IPS DF 6.9 (cell line): ENCODE measurements at regions not wholly inside any gene's neighbourhood (a gene's known extent, or its start where the extent isn't known, plus 50 kb on each side); places are given as distances from the start of the nearest gene placed in this dataset.

Source experiments
- DNase-seq: peaks from one replicate; pipeline ENCODE4 v3.0.0-alpha.2; 2013; ENCODE audit warnings: low read depth, low spot score
- H3K27ac ChIP-seq: one replicate; pipeline ENCODE4 v1.5.1; 2013; ENCODE audit warnings: low read length, control low read depth
- H3K27me3 ChIP-seq: 2 replicates; pipeline ENCODE4 v1.6.1; 2013; ENCODE audit warnings: mild to moderate bottlenecking, low read length; ENCODE audit not compliant: control insufficient read depth, insufficient read depth
- H3K36me3 ChIP-seq: 2 replicates; pipeline ENCODE4 v1.6.1; 2013; ENCODE audit warnings: low read length; ENCODE audit not compliant: control insufficient read depth, insufficient read depth
- H3K4me1 ChIP-seq: 2 replicates; pipeline ENCODE4 v1.6.1; 2013; ENCODE audit warnings: low read length; ENCODE audit not compliant: control insufficient read depth, insufficient read depth
- H3K4me3 ChIP-seq: 2 replicates; pipeline ENCODE4 v1.5.1; 2013; ENCODE audit warnings: mild to moderate bottlenecking, low read length
- H3K9me3 ChIP-seq: 2 replicates; pipeline ENCODE4 v1.6.1; 2013; ENCODE audit warnings: low read length, inconsistent platforms; ENCODE audit not compliant: control insufficient read depth, insufficient read depth
- WGBS: extraction: QIAGEN DNeasy Blood & Tissue Kit; methylation state at CpG from one replicate; pipeline ENCODE4 v1.1.7; 2013; ENCODE audit warnings: mixed read lengths, missing lambda C conversion rate; ENCODE audit not compliant: insufficient read length, insufficient coverage; 5-methylcytosine and 5-hydroxymethylcytosine counted together

DNA sequence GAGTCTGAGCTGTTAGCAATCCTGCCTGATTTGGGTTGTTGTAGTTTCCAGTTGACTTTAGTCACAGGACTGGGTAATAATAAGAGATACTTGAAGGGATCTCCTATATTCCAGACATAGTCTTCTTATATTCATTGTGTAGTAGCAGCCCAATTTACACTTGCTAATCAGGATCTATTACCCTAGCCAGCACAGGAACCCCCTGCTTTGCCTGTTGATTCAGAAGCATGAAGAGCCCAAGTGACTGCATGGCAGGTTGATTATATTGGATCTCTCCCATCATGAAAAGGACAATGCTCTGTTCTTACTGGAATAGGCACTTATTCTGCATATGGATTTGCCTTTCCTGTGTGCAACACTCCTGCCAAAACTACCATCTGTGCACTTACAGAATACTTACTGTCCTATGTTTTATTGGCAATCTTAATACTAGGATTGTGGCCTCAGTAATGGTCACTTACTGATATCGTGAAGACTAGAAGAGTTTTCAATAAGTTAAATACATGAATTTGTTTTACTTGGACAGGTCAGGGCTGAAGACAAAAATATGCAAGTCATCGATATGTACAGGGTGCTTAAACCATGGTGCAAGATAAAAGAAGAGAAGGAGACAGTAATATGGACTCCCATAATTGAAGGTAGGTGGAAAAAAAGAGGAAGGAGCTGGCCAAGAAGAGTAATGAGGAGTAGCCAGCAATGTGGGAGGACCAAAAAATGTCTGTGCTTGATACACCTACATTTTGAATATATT lies 304.1 kb downstream of the MCTP2 start:
- Histone ChIP-seq H3K4me1 (no peaks in the 10 kb centered on the region), H3K27me3 (no peaks in the 10 kb centered on the region), H3K27ac (no peak overlapping the region), H3K36me3 (no peaks in the 10 kb centered on the region), H3K9me3 (no peaks in the 10 kb centered on the region), H3K4me3 (no peak overlapping the region)
- DNase-seq, result no peak
- no CpG with 5 or more reads among the region's 2 CpGs for WGBS

GRCh38 chr15:94536549-94536948 lies 305.2 kb downstream of the MCTP2 start:
- no peaks in the 10 kb centered on the region for H3K27me3 ChIP-seq
- H3K27ac ChIP-seq, result no peak overlapping the region

DNA sequence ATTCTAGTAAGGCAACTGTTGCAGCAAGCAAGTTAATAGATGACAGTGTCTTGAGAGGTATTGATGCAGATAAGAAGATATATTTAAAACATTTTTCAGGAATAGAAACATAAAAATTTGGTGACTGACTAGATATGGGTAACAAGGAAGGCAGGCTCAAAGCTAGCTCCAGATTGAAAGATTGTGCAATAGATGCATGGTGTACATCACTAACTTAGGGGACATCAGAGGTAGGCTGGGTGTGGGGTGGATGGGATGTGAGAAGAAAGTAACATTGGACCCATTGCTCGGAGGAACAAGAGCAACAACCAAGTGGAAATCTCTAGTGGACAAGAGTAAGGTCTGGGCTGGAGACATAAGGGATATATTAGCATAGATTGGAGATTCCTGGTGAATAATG lies 306.9 kb downstream of the MCTP2 start:
- no CpG with 5 or more reads among the region's 1 CpG for WGBS
- Histone ChIP-seq H3K36me3 (no peaks in the 10 kb centered on the region), H3K27ac (no peak overlapping the region), H3K27me3 (no peaks in the 10 kb centered on the region), H3K4me1 (no peaks in the 10 kb centered on the region), H3K9me3 (no peaks in the 10 kb centered on the region), H3K4me3 (no peak overlapping the region)
- DNase-seq, result no peak

More at GRCh38 chr15:94536549-94536948, 305.2 kb downstream of the MCTP2 start:
- no CpG with 5 or more reads among the region's 3 CpGs for WGBS
- no peak for DNase-seq
- no peaks in the 10 kb centered on the region for H3K4me1 ChIP-seq
- no peaks in the 10 kb centered on the region for H3K36me3 ChIP-seq
- H3K4me3 ChIP-seq, result no peak overlapping the region
- H3K9me3 ChIP-seq, result no peaks in the 10 kb centered on the region

- no peaks in the 10 kb centered on the region for H3K4me1 ChIP-seq
- DNase-seq, result no peak
- H3K9me3 ChIP-seq, result no peaks in the 10 kb centered on the region
- H3K27ac ChIP-seq, result no peak overlapping the region
- H3K36me3 ChIP-seq, result no peaks in the 10 kb centered on the region
- WGBS, result no CpG with 5 or more reads among the region's 1 CpG
- H3K4me3 ChIP-seq, result no peak overlapping the region
- no peaks in the 10 kb centered on the region for H3K27me3 ChIP-seq
Observed at GRCh38 chr15:94542391-94542790, 311.0 kb downstream of the MCTP2 start.

DNA sequence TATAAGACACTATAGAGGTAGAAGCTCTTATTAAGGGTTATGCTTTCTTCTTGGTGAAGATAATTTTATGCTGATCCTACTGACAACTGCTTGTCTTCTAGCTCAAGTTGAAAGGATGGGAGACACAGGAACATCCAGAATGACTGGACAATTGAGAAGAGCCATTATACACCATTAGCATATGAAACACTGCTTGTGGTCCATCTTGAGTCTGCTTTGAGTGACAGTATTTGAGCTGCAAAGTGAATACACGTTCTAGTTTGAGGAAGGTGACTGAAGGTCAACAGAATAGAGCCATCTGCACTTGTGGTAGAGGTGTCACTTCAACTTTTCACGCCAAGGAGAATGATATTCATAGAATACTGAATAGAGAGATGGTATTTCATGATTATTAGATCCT lies 315.4 kb downstream of the MCTP2 start:
- no peak for DNase-seq
- WGBS, result no CpG with 5 or more reads among the region's 2 CpGs
- H3K9me3 ChIP-seq, result no peaks in the 10 kb centered on the region

GRCh38 chr15:94547711-94548110 lies 316.4 kb downstream of the MCTP2 start:
- Histone ChIP-seq H3K4me1 (no peaks in the 10 kb centered on the region), H3K36me3 (no peaks in the 10 kb centered on the region), H3K27ac (no peak overlapping the region), H3K9me3 (no peaks in the 10 kb centered on the region), H3K4me3 (no peak overlapping the region), H3K27me3 (no peaks in the 10 kb centered on the region)
- no CpG with 5 or more reads among the region's 6 CpGs for WGBS
- DNase-seq, result no peak

More for the DNA sequence above, 315.4 kb downstream of the MCTP2 start:
- no peaks in the 10 kb centered on the region for H3K4me1 ChIP-seq
- no peak overlapping the region for H3K4me3 ChIP-seq
- H3K36me3 ChIP-seq, result no peaks in the 10 kb centered on the region
- H3K27ac ChIP-seq, result no peak overlapping the region
- H3K27me3 ChIP-seq, result no peaks in the 10 kb centered on the region

GRCh38 chr15:94555841-94556519 lies 324.6 kb downstream of the MCTP2 start:
- no CpG with 5 or more reads among the region's 2 CpGs for WGBS
- H3K27ac ChIP-seq, result no peak overlapping the region
- H3K4me3 ChIP-seq, result no peak overlapping the region
- H3K27me3 ChIP-seq, result no peaks in the 10 kb centered on the region
- H3K4me1 ChIP-seq, result no peaks in the 10 kb centered on the region
- no peaks in the 10 kb centered on the region for H3K36me3 ChIP-seq
- DNase-seq, result no peak
- H3K9me3 ChIP-seq, result no peaks in the 10 kb centered on the region

GRCh38 chr15:94561036-94561689 lies 329.8 kb downstream of the MCTP2 start:
- Histone ChIP-seq H3K9me3 (no peaks in the 10 kb centered on the region), H3K27ac (no peak overlapping the region), H3K27me3 (no peaks in the 10 kb centered on the region), H3K36me3 (no peaks in the 10 kb centered on the region), H3K4me3 (no peak overlapping the region), H3K4me1 (no peaks in the 10 kb centered on the region)
- no CpG with 5 or more reads among the region's 4 CpGs for WGBS
- DNase-seq, result no peak

DNA sequence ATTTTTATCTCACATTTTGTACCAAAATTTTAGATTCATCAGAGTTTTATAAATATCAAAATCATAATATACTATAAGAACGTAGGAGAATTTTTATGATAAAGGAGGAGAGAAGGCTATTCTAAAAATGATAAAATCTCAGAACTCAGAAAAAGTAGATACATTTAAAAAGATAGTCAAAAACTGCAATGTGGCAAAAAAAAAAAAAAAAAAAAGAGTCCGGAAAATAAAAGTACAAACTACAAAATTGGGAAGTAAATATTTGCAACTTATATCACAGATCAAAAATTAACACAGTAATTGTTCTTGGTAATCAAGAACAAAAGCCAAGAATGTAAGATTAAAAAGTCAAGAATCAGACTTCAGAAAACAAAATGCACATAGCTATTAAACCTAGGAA lies 332.1 kb downstream of the MCTP2 start:
- whole genome bisulfite sequencing, result no CpG with 5 or more reads among the region's 2 CpGs
- H3K9me3 ChIP-seq, result no peaks in the 10 kb centered on the region
- no peaks in the 10 kb centered on the region for H3K4me1 ChIP-seq
- no peaks in the 10 kb centered on the region for H3K27me3 ChIP-seq
- H3K27ac ChIP-seq, result no peak overlapping the region
- no peak for DNase-seq
- H3K4me3 ChIP-seq, result no peak overlapping the region
- no peaks in the 10 kb centered on the region for H3K36me3 ChIP-seq

- no peak overlapping the region for H3K4me3 ChIP-seq
- H3K9me3 ChIP-seq, result no peaks in the 10 kb centered on the region
- DNase-seq, result peak; percentile 50
- H3K4me1 ChIP-seq, result no peaks in the 10 kb centered on the region; the same call in 1 of the 2 replicates
- WGBS, result no CpG with 5 or more reads among the region's 12 CpGs
- no peaks in the 10 kb centered on the region for H3K27me3 ChIP-seq
- no peak overlapping the region for H3K27ac ChIP-seq
- H3K36me3 ChIP-seq, result no peaks in the 10 kb centered on the region
Observed at GRCh38 chr15:94576889-94577533, 345.6 kb downstream of the MCTP2 start.
